Thyroid gland (tissue), 4 donors: ENCODE measurements at regions not wholly inside any gene's neighbourhood (a gene's known extent, or its start where the extent isn't known, plus 50 kb on each side); places are given as distances from the start of the nearest gene placed in this dataset.

ENCODE experiments used
- DNase-seq, 2 donors: peaks; one replicate each; pipeline ENCODE4 v3.0.0-alpha.2; 2019
- H3K27ac ChIP-seq, 3 donors: fragments of 200-600 bp; sonication (generic); 1 replicate in 2 of 3; 2 replicates in 1 of 3; pipeline ENCODE4 v1.5.1; 2016 to 2019; ENCODE audit warnings: mild to moderate bottlenecking in 1 of 3, moderate library complexity in 1 of 3
- H3K27me3 ChIP-seq: fragments of 200-600 bp; sonication (generic); one replicate; pipeline ENCODE4 v1.5.1; 2019
- H3K36me3 ChIP-seq, 2 donors: fragments of 200-600 bp; sonication (generic); one replicate each; pipeline ENCODE4 v1.5.1; 2016 to 2019
- H3K4me1 ChIP-seq, 2 donors: fragments of 200-600 bp; sonication (generic); one replicate each; pipeline ENCODE4 v1.5.1; 2017 to 2019
- H3K4me3 ChIP-seq, 3 donors: fragments of 200-600 bp; sonication (generic); replicated peaks in 1 of 3; 1 replicate in 2 of 3; 2 replicates in 1 of 3; pipeline ENCODE4 v1.5.1; 2016; ENCODE audit warnings: mild to moderate bottlenecking in 1 of 3
- H3K9me3 ChIP-seq: fragments of 200-600 bp; sonication (generic); one replicate; pipeline ENCODE4 v1.5.1; 2017
- POLR2A ChIP-seq, 2 donors: fragments of 450-650 bp; IDR thresholded peaks; one replicate each; pipeline ENCODE4 v1.6.1; 2017; ENCODE audit warnings: antibody characterized with exemption in 2 of 2, mild to moderate bottlenecking in 2 of 2, moderate library complexity in 1 of 2
- WGBS, 2 donors: methylation state at CpG; one replicate each; pipeline ENCODE4 v1.1.5; 2017; 5-methylcytosine and 5-hydroxymethylcytosine counted together
- intact Hi-C: fragments of 100-400 bp; cut with DNase I; formaldehyde crosslinking; loops from one replicate; pipeline ENCODE4 v1.15.1; 2023
- TF ChIP-seq, protein P1 (sequence below), 6 experiments: fragments of 200-600 bp in 3 of 6; fragments of 450-650 bp in 3 of 6; sonication (generic) in 3 of 6; IDR thresholded peaks; one replicate each; pipeline ENCODE4 v1.5.1; 2016 to 2019; ENCODE audit warnings: antibody characterized with exemption in 6 of 6, mild to moderate bottlenecking in 2 of 6, inconsistent platforms in 1 of 6, moderate library complexity in 1 of 6

DNA sequence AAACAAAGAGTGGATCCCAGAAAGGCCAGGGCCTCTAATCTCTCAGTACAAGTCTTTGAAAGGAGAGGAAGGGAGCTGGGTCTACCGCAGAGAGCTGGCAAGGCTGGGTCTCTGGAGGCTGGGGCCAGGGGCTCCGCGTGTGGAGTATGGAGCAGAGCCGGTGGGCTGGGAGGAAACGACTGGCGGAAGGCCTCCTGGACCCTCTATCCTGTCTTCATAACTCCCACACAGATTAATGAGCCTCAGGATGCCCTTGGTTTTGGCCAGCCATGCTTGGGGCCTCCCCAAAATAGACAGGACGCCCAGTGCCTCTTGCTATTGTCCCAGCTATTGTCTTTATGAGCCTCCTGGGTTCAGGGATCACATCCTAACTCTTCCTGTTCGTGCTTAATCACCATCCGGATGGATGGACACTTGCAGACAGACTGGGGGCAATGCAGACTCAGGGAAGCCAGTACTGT, 306.4 kb downstream of the DHX35 start:
- Histone ChIP-seq H3K27ac (no peak overlapping the region), H3K4me3 (no peak overlapping the region), H3K27me3 (no peaks in the 10 kb centered on the region), H3K4me1 (peaks cover 0 to 2% of the 10 kb centered on the region in 2 donors), H3K36me3 (no peaks in the 10 kb centered on the region), H3K9me3 (no peaks in the 10 kb centered on the region)
- no peak for DNase-seq
- 62 to 74% methylated on average over 9 of the region's 9 CpGs for WGBS, 2 donors
- intact Hi-C loops: loop anchor here (10.0 kb wide), 1 partner anchor 1686 kb away; no protein-coding TSS in a partner anchor
- no peak for TF ChIP-seq POLR2A (IDR thresholded peaks at IDR 0.05)
- TF ChIP-seq, protein P1, sequence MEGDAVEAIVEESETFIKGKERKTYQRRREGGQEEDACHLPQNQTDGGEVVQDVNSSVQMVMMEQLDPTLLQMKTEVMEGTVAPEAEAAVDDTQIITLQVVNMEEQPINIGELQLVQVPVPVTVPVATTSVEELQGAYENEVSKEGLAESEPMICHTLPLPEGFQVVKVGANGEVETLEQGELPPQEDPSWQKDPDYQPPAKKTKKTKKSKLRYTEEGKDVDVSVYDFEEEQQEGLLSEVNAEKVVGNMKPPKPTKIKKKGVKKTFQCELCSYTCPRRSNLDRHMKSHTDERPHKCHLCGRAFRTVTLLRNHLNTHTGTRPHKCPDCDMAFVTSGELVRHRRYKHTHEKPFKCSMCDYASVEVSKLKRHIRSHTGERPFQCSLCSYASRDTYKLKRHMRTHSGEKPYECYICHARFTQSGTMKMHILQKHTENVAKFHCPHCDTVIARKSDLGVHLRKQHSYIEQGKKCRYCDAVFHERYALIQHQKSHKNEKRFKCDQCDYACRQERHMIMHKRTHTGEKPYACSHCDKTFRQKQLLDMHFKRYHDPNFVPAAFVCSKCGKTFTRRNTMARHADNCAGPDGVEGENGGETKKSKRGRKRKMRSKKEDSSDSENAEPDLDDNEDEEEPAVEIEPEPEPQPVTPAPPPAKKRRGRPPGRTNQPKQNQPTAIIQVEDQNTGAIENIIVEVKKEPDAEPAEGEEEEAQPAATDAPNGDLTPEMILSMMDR (IDR thresholded peaks at IDR 0.05): no peak

DNA sequence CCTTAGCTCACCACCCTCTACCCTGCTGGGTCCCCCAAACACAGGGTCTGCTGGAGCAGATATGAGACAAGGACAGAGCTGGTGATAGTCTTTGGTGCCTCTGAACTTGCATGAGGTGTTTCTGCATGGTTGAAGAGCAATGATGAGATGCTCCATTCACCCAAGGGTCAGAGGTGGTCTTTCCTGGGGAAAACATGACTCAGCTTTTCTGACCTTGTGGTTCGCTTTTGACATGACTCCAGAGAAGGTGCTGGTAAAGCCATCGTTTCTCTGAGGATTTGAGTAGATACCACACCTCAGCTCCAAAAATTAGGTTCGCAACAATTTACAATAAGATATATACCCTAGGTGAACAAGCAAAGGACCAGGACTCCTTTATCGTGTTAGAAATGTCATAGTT, 304.8 kb downstream of the DHX35 start:
- Histone ChIP-seq H3K36me3 (no peaks in the 10 kb centered on the region), H3K9me3 (no peaks in the 10 kb centered on the region), H3K4me1 (peaks cover 0 to 2% of the 10 kb centered on the region in 2 donors), H3K4me3 (no peak overlapping the region), H3K27me3 (no peaks in the 10 kb centered on the region), H3K27ac (no peak overlapping the region)
- WGBS, 2 donors: 87 to 92% methylated on average over 4 of the region's 4 CpGs
- no peak for TF ChIP-seq POLR2A (IDR thresholded peaks at IDR 0.05)
- TF ChIP-seq, protein P1 (IDR thresholded peaks at IDR 0.05): no peak
- DNase-seq: no peak
- intact Hi-C loops: loop anchor here (10.0 kb wide), 1 partner anchor 1688 kb away; no protein-coding TSS in a partner anchor

DNA sequence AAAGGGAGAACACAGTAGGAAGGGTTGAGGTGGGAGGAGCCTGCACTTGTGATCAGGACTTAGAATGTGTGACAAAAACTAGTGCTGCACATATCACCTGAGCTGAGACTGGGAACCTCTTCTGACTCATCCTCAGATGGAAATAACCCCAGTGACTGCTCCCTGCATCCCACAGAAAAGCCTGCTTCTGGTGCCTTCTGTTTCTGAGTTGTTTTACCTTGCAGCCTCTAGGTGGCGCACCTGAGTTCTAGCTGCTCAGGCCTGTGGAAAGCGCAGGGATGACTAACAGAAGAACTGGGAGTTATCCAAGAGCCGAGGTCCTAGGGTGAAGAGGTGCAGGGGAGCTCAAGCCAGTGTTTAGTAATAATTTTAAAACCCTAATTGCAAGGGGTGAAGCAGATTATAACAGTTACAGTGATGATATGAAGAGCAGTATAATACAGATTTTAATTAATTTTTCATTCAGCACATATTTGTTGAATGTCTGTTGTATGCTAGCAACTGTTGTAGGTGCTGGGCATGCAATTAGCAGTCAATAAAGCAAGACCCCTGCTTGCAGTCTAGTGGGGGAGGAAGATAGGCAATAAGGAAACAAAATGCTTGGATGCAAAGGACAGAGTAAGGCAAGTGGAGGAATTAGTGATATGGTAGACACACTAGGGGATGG, 302.5 kb downstream of the DHX35 start:
- Histone ChIP-seq H3K4me3 (no peak overlapping the region), H3K27ac (no peak overlapping the region), H3K36me3 (no peaks in the 10 kb centered on the region), H3K4me1 (peaks cover 0 to 2% of the 10 kb centered on the region in 2 donors), H3K9me3 (no peaks in the 10 kb centered on the region), H3K27me3 (no peaks in the 10 kb centered on the region)
- TF ChIP-seq, protein P1 (IDR thresholded peaks at IDR 0.05): peak; percentile 20 to 78 (median 46)
- no peak for TF ChIP-seq POLR2A (IDR thresholded peaks at IDR 0.05)
- intact Hi-C loops: loop anchor here (10.0 kb wide), 1 partner anchor 1690 kb away; no protein-coding TSS in a partner anchor
- DNase-seq: peak; percentile 44 to 50
- 8% methylated on average over 3 of the region's 3 CpGs for WGBS, 2 donors

DNA sequence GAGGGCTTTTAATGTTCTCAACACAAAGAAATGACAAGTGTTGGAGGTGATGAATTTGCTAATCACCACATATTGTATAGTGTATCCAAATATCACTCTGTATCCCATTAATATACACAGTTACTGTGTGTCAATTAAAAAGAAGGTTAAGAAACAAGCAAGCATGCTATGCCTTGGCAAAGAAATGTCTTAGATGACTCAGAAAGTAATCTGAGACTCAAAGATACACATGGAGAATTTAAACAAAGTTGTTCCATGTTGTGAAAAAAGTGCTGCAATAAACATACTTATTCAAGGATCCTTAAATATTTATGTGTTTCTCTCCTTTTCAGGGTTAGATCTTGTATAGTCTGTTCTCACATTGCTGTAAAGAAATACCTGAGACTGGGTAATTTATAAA, 300.9 kb downstream of the DHX35 start:
- no peaks in the 10 kb centered on the region for H3K36me3 ChIP-seq
- TF ChIP-seq POLR2A (IDR thresholded peaks at IDR 0.05): no peak
- DNase-seq: no peak
- H3K27ac ChIP-seq: no peak overlapping the region
- no peak overlapping the region for H3K4me3 ChIP-seq
- intact Hi-C loops: loop anchor here (10.0 kb wide), 1 partner anchor 1692 kb away; no protein-coding TSS in a partner anchor
- H3K9me3 ChIP-seq: no peaks in the 10 kb centered on the region
- H3K4me1 ChIP-seq: no peaks in the 10 kb centered on the region
- no peaks in the 10 kb centered on the region for H3K27me3 ChIP-seq

DNA sequence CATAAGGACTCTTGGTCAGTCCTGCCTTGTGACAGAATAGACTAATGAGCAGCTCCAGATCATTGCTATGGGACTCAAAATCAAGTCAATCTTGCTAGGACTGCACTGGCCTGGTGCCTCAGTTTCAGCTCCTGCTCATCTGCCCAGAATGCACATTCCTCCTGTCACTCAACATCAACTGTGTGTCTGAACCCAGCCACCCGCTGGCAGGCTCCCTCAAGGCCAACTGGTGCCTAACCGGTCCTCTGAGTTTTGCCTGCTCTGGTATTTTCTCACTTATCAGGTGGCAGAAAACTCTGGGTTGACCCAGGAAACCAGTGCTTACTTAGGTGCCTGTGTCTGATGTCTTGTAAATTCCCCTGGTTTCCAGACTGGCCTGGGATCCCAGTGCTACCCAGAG, 297.7 kb downstream of the DHX35 start:
- intact Hi-C loops: loop anchor here (10.0 kb wide), 1 partner anchor 1695 kb away; no protein-coding TSS in a partner anchor
- 93 to 100% methylated on average over 2 of the region's 2 CpGs for WGBS, 2 donors
- H3K27ac ChIP-seq: no peak overlapping the region
- H3K27me3 ChIP-seq: no peaks in the 10 kb centered on the region
- no peak overlapping the region for H3K4me3 ChIP-seq
- TF ChIP-seq, protein P1 (IDR thresholded peaks at IDR 0.05): no peak
- no peak for DNase-seq
- H3K9me3 ChIP-seq: no peaks in the 10 kb centered on the region
- H3K36me3 ChIP-seq: no peaks in the 10 kb centered on the region
- H3K4me1 ChIP-seq: no peaks in the 10 kb centered on the region
